SK-N-SH (cell line): ENCODE measurements at regions not wholly inside any gene's neighbourhood (a gene's known extent, or its start where the extent isn't known, plus 50 kb on each side); places are given as distances from the start of the nearest gene placed in this dataset.

ENCODE experiments used
- CTCF ChIA-PET: fragments of 300-600, 350-600 bp; formaldehyde crosslinking; extraction: SDS; loops from one replicate; lab custom pipeline; 2021; lab: Yijun Ruan, JAX
- POLR2A ChIA-PET: fragments of 350-600 bp; sonication (Branson Sonifier 250); formaldehyde crosslinking; extraction: SDS; loops from one replicate; lab custom pipeline; 2020; ENCODE audit warnings: antibody characterized with exemption, inconsistent platforms; lab: Yijun Ruan, JAX
- DNase-seq: peaks from one replicate; pipeline ENCODE4 v3.0.0; 2012
- H2AFZ ChIP-seq: fragments of 200-600 bp; sonication (generic); 2 replicates; pipeline ENCODE4 v1.8.1; 2016; ENCODE audit warnings: antibody characterized with exemption, mild to moderate bottlenecking, low read depth
- H3F3A ChIP-seq: fragments of 200-600 bp; sonication (generic); replicated peaks from 2 replicates; pipeline ENCODE3; 2016; ENCODE audit warnings: antibody characterized with exemption, mild to moderate bottlenecking; ENCODE audit not compliant: insufficient read depth
- H3K27ac ChIP-seq, 2 experiments: fragments of 200-500 bp in 1 of 2; fragments of 200-600 bp in 1 of 2; sonication (Bioruptor generic) in 1 of 2; sonication (generic), shearing (Covaris generic) in 1 of 2; 2 replicates each; pipeline versions ENCODE4 v1.5.1 to v1.6.1; 2014 to 2016; ENCODE audit warnings: low read depth in 2 of 2, inconsistent platforms in 1 of 2, low read length in 1 of 2, mild to moderate bottlenecking in 1 of 2, mixed read lengths in 1 of 2
- H3K27me3 ChIP-seq: fragments of 200-600 bp; sonication (generic), shearing (Covaris generic); 2 replicates; pipeline ENCODE4 v1.6.1; 2016; ENCODE audit warnings: mixed run types; ENCODE audit not compliant: insufficient read depth
- H3K36me3 ChIP-seq, 2 experiments: fragments of 200-500 bp in 1 of 2; fragments of 200-600 bp in 1 of 2; sonication (Bioruptor generic) in 1 of 2; sonication (generic) in 1 of 2; replicated peaks in 1 of 2; 2 replicates each; pipeline versions ENCODE3 to v1.5.1; 2014 to 2016; ENCODE audit warnings: low read length in 1 of 2, mild to moderate bottlenecking in 1 of 2; ENCODE audit not compliant: insufficient read depth in 2 of 2, control insufficient read depth in 1 of 2
- H3K4me1 ChIP-seq, 2 experiments: fragments of 200-500 bp in 1 of 2; fragments of 200-600 bp in 1 of 2; sonication (Bioruptor generic) in 1 of 2; sonication (generic), shearing (Covaris generic) in 1 of 2; 2 replicates each; pipeline versions ENCODE4 v1.5.1 to v1.6.1; 2014 to 2016; ENCODE audit warnings: low read depth in 1 of 2, low read length in 1 of 2, mixed run types in 1 of 2; ENCODE audit not compliant: insufficient read depth in 2 of 2, control insufficient read depth in 1 of 2
- H3K4me2 ChIP-seq: fragments of 200-600 bp; sonication (generic), shearing (Covaris generic); 2 replicates; pipeline ENCODE4 v1.6.1; 2017; ENCODE audit warnings: mixed run types
- H3K4me3 ChIP-seq, 2 experiments: fragments of 200-500 bp in 1 of 2; fragments of 200-600 bp in 1 of 2; sonication (Bioruptor generic) in 1 of 2; sonication (generic), shearing (Covaris generic) in 1 of 2; 2 replicates each; pipeline versions ENCODE4 v1.5.1 to v1.8.1; 2014 to 2016; ENCODE audit warnings: low read depth in 2 of 2, inconsistent platforms in 1 of 2, low read length in 1 of 2, mild to moderate bottlenecking in 1 of 2, mixed read lengths in 1 of 2, moderate library complexity in 1 of 2
- H3K79me2 ChIP-seq: fragments of 200-600 bp; sonication (generic); 2 replicates; pipeline ENCODE4 v1.8.1; 2017; ENCODE audit warnings: mild to moderate bottlenecking; ENCODE audit not compliant: insufficient read depth
- H3K9ac ChIP-seq: fragments of 200-600 bp; sonication (generic); 2 replicates; pipeline ENCODE4 v1.6.1; 2017; ENCODE audit warnings: mixed run types
- H3K9me2 ChIP-seq: fragments of 200-600 bp; sonication (generic); 2 replicates; pipeline ENCODE4 v1.6.1; 2017; ENCODE audit warnings: mixed run types
- H3K9me3 ChIP-seq: fragments of 200-600 bp; sonication (generic); 2 replicates; pipeline ENCODE4 v1.6.1; 2017; ENCODE audit warnings: mixed run types, mild to moderate bottlenecking, moderate library complexity
- H4K20me1 ChIP-seq: fragments of 200-600 bp; sonication (generic); 2 replicates; pipeline ENCODE4 v1.6.1; 2017; ENCODE audit warnings: mild to moderate bottlenecking, mixed run types; ENCODE audit not compliant: insufficient read depth
- CHD2 ChIP-seq: fragments of 150-350 bp; IDR thresholded peaks from 2 replicates; pipeline ENCODE4 v1.6.1; 2018; ENCODE audit warnings: low read length; ENCODE audit not compliant: partially characterized antibody
- FOSL2 ChIP-seq: IDR thresholded peaks from 2 replicates; pipeline ENCODE4 v1.4.0; 2012; ENCODE audit warnings: low read depth, mild to moderate bottlenecking, moderate library complexity, borderline replicate concordance
- FOXM1 ChIP-seq: IDR thresholded peaks from 2 replicates; pipeline ENCODE4 v1.4.0; 2012; ENCODE audit warnings: low read depth, mild to moderate bottlenecking
- GABPA ChIP-seq: IDR thresholded peaks from 2 replicates; pipeline ENCODE4 v1.4.0; 2012; ENCODE audit warnings: low read depth, mild to moderate bottlenecking
- GATA2 ChIP-seq: sonication (generic); formaldehyde crosslinking; IDR thresholded peaks from 2 replicates; pipeline ENCODE4 v1.5.0; 2020; ENCODE audit warnings: mild to moderate bottlenecking, missing genetic modification reagents
- NFIC ChIP-seq: IDR thresholded peaks from 2 replicates; pipeline ENCODE4 v1.4.0; 2012; ENCODE audit warnings: borderline replicate concordance
- NRF1 ChIP-seq: IDR thresholded peaks from 2 replicates; pipeline ENCODE4 v1.6.1; 2012; ENCODE audit warnings: low read depth, mild to moderate bottlenecking, low read length
- RCOR1 ChIP-seq: fragments of 150-350 bp; IDR thresholded peaks from 2 replicates; pipeline ENCODE4 v1.6.1; 2017; ENCODE audit warnings: antibody characterized with exemption, low read length
- RFX5 ChIP-seq: IDR thresholded peaks from 2 replicates; pipeline ENCODE4 v1.6.1; 2012; ENCODE audit warnings: mild to moderate bottlenecking, improper control_type of control experiment, low read length
- RXRA ChIP-seq: IDR thresholded peaks from 2 replicates; pipeline ENCODE4 v1.4.0; 2012; ENCODE audit warnings: low read depth, mild to moderate bottlenecking, borderline replicate concordance
- SIN3A ChIP-seq: IDR thresholded peaks from 2 replicates; pipeline ENCODE4 v1.6.1; 2012; ENCODE audit warnings: low read depth, mild to moderate bottlenecking, low read length, moderate library complexity, borderline replicate concordance
- TAF1 ChIP-seq: IDR thresholded peaks from 2 replicates; pipeline ENCODE4 v1.6.1; 2012; ENCODE audit warnings: low read depth, mild to moderate bottlenecking, low read length, moderate library complexity, borderline replicate concordance
- YY1 ChIP-seq: IDR thresholded peaks from 2 replicates; pipeline ENCODE4 v1.4.0; 2012; ENCODE audit warnings: low read depth, mild to moderate bottlenecking
- WGBS: methylation state at CpG from one replicate; pipeline ENCODE4 v1.1.6; 2017; ENCODE audit warnings: low lambda C conversion rate; 5-methylcytosine and 5-hydroxymethylcytosine counted together
- TF ChIP-seq, protein P1 (sequence below): fragments of 150-350 bp; IDR thresholded peaks from 2 replicates; pipeline ENCODE4 v1.6.1; 2017; ENCODE audit warnings: antibody characterized with exemption, low read length, low read depth, borderline replicate concordance
- TF ChIP-seq, protein P2 (sequence below): fragments of 150-350 bp; IDR thresholded peaks from 2 replicates; pipeline ENCODE4 v1.6.1; 2016; ENCODE audit warnings: mild to moderate bottlenecking, low read depth, low read length
- TF ChIP-seq, protein P3 (sequence below): IDR thresholded peaks from 2 replicates; pipeline ENCODE4 v1.4.0; 2012; ENCODE audit warnings: low read depth, borderline replicate concordance
- TF ChIP-seq, protein P4 (sequence below): IDR thresholded peaks from 2 replicates; pipeline ENCODE4 v1.6.1; 2012; ENCODE audit warnings: mild to moderate bottlenecking, low read depth, low read length, moderate library complexity
- TF ChIP-seq, protein P5 (sequence below): IDR thresholded peaks from 2 replicates; pipeline ENCODE4 v1.4.0; 2012; ENCODE audit warnings: low read depth
- TF ChIP-seq, protein P6 (sequence below): fragments of 200-600 bp; sonication (generic); IDR thresholded peaks from 2 replicates; pipeline ENCODE4 v1.6.1; 2017; ENCODE audit warnings: antibody characterized with exemption, mild to moderate bottlenecking, moderate library complexity

DNA sequence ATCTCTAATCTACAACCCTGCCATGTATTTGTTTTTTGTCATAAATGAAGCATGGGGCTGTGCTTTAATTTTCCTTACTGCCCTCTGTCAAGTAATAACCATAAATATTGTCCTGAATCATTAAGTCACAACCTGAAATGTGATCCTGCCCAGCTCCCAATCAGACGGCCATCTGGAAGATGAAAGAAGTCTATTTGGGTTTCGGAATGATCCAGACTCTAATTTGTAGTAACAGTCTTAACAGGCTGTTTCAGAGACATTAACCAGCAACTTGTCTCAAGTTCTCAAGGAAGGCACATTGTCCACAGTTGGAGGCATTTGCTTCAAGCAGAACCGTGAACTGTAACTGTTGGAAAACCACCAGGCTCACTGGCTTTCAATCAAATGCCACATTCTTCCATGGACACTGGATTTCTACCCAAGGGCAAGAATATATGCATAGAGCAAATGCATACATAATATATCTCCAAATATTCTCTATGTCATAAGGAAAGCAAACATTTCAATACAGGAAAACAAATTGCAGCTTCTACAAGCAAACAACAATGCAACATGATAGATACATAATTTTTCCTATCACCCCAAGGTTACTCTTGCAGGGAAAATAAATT is 405.2 kb upstream of the NPVF start (continued):
- TF ChIP-seq GABPA (no peak), NRF1 (no peak), FOXM1 (no peak)
- TF ChIP-seq, protein P1, sequence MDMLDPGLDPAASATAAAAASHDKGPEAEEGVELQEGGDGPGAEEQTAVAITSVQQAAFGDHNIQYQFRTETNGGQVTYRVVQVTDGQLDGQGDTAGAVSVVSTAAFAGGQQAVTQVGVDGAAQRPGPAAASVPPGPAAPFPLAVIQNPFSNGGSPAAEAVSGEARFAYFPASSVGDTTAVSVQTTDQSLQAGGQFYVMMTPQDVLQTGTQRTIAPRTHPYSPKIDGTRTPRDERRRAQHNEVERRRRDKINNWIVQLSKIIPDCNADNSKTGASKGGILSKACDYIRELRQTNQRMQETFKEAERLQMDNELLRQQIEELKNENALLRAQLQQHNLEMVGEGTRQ = no peak
- TF ChIP-seq, protein P2, sequence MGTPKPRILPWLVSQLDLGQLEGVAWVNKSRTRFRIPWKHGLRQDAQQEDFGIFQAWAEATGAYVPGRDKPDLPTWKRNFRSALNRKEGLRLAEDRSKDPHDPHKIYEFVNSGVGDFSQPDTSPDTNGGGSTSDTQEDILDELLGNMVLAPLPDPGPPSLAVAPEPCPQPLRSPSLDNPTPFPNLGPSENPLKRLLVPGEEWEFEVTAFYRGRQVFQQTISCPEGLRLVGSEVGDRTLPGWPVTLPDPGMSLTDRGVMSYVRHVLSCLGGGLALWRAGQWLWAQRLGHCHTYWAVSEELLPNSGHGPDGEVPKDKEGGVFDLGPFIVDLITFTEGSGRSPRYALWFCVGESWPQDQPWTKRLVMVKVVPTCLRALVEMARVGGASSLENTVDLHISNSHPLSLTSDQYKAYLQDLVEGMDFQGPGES = no peak

DNA sequence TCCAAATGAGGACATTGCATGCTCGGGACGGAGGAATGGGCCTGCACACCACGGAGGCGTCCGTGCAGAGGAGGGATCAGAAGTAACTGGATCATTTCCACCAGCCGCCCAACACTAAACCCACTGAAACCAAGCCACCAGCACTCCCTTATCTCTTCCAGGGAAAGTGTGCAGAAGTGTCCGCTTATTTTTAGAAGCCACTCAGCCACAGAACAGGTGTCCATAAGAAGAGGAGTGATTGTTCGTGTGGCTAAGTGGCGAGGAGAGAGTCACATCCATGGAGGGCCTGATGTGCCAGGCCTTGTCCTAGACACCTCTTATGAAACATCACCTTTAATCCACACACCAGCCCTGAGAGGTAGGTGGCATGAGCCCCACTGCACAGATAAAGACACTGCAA is 407.9 kb upstream of the NPVF start:
- Histone ChIP-seq H3K27ac (no peak overlapping the region; a peak in 1 of 4 replicates), H3K9ac (no peak overlapping the region), H4K20me1 (no peaks in the 10 kb centered on the region), H3F3A (no peaks in the 10 kb centered on the region), H3K4me2 (no peak overlapping the region), H3K4me3 (no peak overlapping the region), H3K36me3 (no peaks in the 10 kb centered on the region), H3K79me2 (no peaks in the 10 kb centered on the region), H3K9me3 (no peaks in the 10 kb centered on the region), H2AFZ (no peak overlapping the region), H3K27me3 (no peaks in the 10 kb centered on the region), H3K9me2 (no peaks in the 10 kb centered on the region), H3K4me1 (peaks cover 0 to 28% of the 10 kb centered on the region in 2 experiments; a peak in 2 of 4 replicates)
- ChIA-PET CTCF (interaction anchor here (1.1 to 1.9 kb wide), 7 partner anchors 9 to 419 kb away, joined by 3 to 7 read pairs (median 3); no protein-coding TSS in a partner anchor), POLR2A (no interaction called here)
- no peak for DNase-seq
- 54% methylated on average over 9 of the region's 9 CpGs for WGBS
- TF ChIP-seq GATA2 (CRISPR knock-in tag) (no peak), FOSL2 (no peak), NFIC (no peak), SIN3A (no peak), RFX5 (no peak), RXRA (no peak), YY1 (no peak), TAF1 (no peak), CHD2 (no peak), RCOR1 (no peak), NRF1 (no peak)
- TF ChIP-seq, protein P3, sequence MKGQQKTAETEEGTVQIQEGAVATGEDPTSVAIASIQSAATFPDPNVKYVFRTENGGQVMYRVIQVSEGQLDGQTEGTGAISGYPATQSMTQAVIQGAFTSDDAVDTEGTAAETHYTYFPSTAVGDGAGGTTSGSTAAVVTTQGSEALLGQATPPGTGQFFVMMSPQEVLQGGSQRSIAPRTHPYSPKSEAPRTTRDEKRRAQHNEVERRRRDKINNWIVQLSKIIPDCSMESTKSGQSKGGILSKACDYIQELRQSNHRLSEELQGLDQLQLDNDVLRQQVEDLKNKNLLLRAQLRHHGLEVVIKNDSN = no peak
- TF ChIP-seq, protein P4, sequence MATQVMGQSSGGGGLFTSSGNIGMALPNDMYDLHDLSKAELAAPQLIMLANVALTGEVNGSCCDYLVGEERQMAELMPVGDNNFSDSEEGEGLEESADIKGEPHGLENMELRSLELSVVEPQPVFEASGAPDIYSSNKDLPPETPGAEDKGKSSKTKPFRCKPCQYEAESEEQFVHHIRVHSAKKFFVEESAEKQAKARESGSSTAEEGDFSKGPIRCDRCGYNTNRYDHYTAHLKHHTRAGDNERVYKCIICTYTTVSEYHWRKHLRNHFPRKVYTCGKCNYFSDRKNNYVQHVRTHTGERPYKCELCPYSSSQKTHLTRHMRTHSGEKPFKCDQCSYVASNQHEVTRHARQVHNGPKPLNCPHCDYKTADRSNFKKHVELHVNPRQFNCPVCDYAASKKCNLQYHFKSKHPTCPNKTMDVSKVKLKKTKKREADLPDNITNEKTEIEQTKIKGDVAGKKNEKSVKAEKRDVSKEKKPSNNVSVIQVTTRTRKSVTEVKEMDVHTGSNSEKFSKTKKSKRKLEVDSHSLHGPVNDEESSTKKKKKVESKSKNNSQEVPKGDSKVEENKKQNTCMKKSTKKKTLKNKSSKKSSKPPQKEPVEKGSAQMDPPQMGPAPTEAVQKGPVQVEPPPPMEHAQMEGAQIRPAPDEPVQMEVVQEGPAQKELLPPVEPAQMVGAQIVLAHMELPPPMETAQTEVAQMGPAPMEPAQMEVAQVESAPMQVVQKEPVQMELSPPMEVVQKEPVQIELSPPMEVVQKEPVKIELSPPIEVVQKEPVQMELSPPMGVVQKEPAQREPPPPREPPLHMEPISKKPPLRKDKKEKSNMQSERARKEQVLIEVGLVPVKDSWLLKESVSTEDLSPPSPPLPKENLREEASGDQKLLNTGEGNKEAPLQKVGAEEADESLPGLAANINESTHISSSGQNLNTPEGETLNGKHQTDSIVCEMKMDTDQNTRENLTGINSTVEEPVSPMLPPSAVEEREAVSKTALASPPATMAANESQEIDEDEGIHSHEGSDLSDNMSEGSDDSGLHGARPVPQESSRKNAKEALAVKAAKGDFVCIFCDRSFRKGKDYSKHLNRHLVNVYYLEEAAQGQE = no peak
- TF ChIP-seq, protein P5, sequence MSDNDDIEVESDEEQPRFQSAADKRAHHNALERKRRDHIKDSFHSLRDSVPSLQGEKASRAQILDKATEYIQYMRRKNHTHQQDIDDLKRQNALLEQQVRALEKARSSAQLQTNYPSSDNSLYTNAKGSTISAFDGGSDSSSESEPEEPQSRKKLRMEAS = no peak
- TF ChIP-seq, protein P6, sequence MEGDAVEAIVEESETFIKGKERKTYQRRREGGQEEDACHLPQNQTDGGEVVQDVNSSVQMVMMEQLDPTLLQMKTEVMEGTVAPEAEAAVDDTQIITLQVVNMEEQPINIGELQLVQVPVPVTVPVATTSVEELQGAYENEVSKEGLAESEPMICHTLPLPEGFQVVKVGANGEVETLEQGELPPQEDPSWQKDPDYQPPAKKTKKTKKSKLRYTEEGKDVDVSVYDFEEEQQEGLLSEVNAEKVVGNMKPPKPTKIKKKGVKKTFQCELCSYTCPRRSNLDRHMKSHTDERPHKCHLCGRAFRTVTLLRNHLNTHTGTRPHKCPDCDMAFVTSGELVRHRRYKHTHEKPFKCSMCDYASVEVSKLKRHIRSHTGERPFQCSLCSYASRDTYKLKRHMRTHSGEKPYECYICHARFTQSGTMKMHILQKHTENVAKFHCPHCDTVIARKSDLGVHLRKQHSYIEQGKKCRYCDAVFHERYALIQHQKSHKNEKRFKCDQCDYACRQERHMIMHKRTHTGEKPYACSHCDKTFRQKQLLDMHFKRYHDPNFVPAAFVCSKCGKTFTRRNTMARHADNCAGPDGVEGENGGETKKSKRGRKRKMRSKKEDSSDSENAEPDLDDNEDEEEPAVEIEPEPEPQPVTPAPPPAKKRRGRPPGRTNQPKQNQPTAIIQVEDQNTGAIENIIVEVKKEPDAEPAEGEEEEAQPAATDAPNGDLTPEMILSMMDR = no peak
- TF ChIP-seq, protein P1 = no peak
